ENCODE measurements at regions not wholly inside any gene's neighbourhood (a gene's known extent, or its start where the extent isn't known, plus 50 kb on each side); places are given as distances from the start of the nearest gene placed in this dataset.

GRCh38 chr18:77448046-77448445, 198.4 kb downstream of the GALR1 start:
- no peak for DNase-seq (ENCODE audit: extremely low spot score)
- TF ChIP-seq, protein P1, sequence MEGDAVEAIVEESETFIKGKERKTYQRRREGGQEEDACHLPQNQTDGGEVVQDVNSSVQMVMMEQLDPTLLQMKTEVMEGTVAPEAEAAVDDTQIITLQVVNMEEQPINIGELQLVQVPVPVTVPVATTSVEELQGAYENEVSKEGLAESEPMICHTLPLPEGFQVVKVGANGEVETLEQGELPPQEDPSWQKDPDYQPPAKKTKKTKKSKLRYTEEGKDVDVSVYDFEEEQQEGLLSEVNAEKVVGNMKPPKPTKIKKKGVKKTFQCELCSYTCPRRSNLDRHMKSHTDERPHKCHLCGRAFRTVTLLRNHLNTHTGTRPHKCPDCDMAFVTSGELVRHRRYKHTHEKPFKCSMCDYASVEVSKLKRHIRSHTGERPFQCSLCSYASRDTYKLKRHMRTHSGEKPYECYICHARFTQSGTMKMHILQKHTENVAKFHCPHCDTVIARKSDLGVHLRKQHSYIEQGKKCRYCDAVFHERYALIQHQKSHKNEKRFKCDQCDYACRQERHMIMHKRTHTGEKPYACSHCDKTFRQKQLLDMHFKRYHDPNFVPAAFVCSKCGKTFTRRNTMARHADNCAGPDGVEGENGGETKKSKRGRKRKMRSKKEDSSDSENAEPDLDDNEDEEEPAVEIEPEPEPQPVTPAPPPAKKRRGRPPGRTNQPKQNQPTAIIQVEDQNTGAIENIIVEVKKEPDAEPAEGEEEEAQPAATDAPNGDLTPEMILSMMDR (IDR thresholded peaks at IDR 0.05; ENCODE audit: control extremely low read depth, extremely low read depth, low read depth, missing control alignments): no peak
- POLR2A ChIA-PET: no interaction called here
- CTCF ChIA-PET: no interaction called here

- CTCF ChIA-PET: no interaction called here
- no peak for DNase-seq (ENCODE audit: extremely low spot score)
- POLR2A ChIA-PET: no interaction called here
- TF ChIP-seq, protein P1 (IDR thresholded peaks at IDR 0.05; ENCODE audit: control extremely low read depth, extremely low read depth, low read depth, missing control alignments): no peak
Measured at GRCh38 chr18:77455004-77455403, 205.4 kb downstream of the GALR1 start.

- ChIA-PET POLR2A (no interaction called here), CTCF (interaction anchor here (1.4 to 1.9 kb wide), 2 partner anchors 14 to 17 kb away, joined by 3 to 4 read pairs; no protein-coding TSS in a partner anchor)
- TF ChIP-seq, protein P1 (IDR thresholded peaks at IDR 0.05; ENCODE audit: control extremely low read depth, extremely low read depth, low read depth, missing control alignments): no peak
- no peak for DNase-seq (ENCODE audit: extremely low spot score)
Measured at GRCh38 chr18:77457681-77458080, 208.0 kb downstream of the GALR1 start.

DNA sequence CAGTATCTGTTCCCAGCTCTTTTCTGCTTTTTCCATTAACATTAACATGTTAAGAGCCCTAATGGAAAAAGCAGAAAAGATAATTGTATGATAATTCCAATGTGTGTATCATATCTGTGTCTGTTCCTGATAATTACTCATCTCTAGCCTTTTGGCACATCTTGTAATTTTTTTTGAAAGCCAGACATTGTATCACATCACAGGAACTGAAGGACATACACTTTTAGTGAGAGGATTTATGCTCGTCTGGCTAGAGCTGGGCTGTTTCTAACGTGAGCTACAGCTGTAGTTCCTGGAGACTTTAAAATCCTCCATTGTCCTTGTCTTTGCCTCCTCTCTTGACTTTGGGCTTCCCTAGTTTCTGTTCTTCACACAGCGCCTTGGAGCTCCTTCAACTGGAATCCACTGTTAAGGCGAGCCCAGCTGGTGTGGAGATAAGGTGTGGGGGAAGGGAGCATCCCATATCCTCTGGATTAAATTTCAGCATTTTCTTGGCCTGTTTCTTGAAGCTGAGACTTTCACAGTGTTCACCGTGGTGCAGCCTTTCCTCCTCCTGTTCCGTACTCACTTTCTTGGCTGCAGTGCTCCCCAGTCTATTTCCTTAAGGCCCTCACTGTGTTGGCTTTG, 211.5 kb downstream of the GALR1 start:
- ChIA-PET CTCF (no interaction called here), POLR2A (no interaction called here)
- DNase-seq (ENCODE audit: extremely low spot score): no peak
- TF ChIP-seq, protein P1 (IDR thresholded peaks at IDR 0.05; ENCODE audit: control extremely low read depth, extremely low read depth, low read depth, missing control alignments): no peak

DNA sequence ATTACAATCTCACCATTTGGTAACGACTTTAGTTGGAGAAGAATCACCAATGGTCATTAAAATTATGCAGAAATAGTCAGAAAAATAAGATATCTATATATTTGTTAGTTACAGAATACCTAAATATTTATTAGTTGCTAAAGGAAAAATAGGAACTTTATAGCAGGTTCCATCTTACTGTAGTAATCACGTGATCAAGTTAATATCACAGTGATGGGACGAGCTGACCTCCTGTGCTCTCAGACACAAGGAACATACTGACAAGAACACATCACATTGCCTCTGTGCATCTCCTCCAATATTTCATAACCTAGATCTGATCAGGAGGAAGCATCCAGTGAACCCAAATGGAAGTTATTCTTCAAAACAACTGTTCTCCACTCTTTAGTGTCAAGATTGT, 215.3 kb downstream of the GALR1 start:
- CTCF ChIA-PET: interaction anchor here (0.9 kb wide), 1 partner anchor 9 kb away, joined by 3 read pairs; no protein-coding TSS in a partner anchor
- no peak for DNase-seq (ENCODE audit: extremely low spot score)
- POLR2A ChIA-PET: no interaction called here
- TF ChIP-seq, protein P1 (IDR thresholded peaks at IDR 0.05; ENCODE audit: control extremely low read depth, extremely low read depth, low read depth, missing control alignments): no peak

DNA sequence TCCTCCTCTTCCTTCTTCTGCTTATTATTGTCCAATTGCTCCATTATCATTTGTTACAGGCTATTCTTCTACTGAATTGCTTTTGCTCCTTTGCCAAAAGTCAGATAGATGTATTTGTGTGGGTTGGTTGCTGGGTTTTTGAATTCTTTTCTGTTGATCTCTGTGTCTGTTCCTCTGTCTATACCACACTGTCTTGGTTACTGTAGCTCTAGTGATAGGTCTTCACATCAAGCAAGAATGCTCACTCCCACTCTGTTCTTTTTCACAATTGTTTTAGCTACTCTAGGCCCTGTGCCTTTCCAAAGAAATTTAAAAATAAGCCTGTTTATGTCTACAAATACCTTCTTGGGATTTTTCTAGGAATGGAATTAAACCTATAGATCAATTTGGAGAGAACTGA, 217.2 kb downstream of the GALR1 start:
- POLR2A ChIA-PET: no interaction called here

More for the DNA sequence above, 217.2 kb downstream of the GALR1 start:
- CTCF ChIA-PET: no interaction called here
- no peak for DNase-seq (ENCODE audit: extremely low spot score)
- TF ChIP-seq, protein P1 (IDR thresholded peaks at IDR 0.05; ENCODE audit: control extremely low read depth, extremely low read depth, low read depth, missing control alignments): no peak

All from GM10248 (cell line).